ENCODE measurements at regions not wholly inside any gene's neighbourhood (a gene's known extent, or its start where the extent isn't known, plus 50 kb on each side); places are given as distances from the start of the nearest gene placed in this dataset.
"Not testable (repeated sequence)": the region's sequence is repeated elsewhere in the genome, so short reads cannot be mapped to it uniquely, and the experiment has no call there.

GRCh38 chr5:125245216-125245615 is 498.8 kb upstream of the ZNF608 start:
- DNase-seq (ENCODE audit: low read depth): no peak
- H3K4me3 ChIP-seq (ENCODE audit: low read depth, low read length): no peak overlapping the region
- TF ChIP-seq, protein P1, sequence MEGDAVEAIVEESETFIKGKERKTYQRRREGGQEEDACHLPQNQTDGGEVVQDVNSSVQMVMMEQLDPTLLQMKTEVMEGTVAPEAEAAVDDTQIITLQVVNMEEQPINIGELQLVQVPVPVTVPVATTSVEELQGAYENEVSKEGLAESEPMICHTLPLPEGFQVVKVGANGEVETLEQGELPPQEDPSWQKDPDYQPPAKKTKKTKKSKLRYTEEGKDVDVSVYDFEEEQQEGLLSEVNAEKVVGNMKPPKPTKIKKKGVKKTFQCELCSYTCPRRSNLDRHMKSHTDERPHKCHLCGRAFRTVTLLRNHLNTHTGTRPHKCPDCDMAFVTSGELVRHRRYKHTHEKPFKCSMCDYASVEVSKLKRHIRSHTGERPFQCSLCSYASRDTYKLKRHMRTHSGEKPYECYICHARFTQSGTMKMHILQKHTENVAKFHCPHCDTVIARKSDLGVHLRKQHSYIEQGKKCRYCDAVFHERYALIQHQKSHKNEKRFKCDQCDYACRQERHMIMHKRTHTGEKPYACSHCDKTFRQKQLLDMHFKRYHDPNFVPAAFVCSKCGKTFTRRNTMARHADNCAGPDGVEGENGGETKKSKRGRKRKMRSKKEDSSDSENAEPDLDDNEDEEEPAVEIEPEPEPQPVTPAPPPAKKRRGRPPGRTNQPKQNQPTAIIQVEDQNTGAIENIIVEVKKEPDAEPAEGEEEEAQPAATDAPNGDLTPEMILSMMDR (IDR thresholded peaks at IDR 0.05; ENCODE audit: control insufficient read depth, extremely low read depth, insufficient read depth): no peak

GRCh38 chr5:125249400-125249799 is 503.0 kb upstream of the ZNF608 start:
- DNase-seq (ENCODE audit: low read depth): no peak
- H3K4me3 ChIP-seq (ENCODE audit: low read depth, low read length): no peak overlapping the region
- TF ChIP-seq, protein P1 (IDR thresholded peaks at IDR 0.05; ENCODE audit: control insufficient read depth, extremely low read depth, insufficient read depth): no peak

DNA sequence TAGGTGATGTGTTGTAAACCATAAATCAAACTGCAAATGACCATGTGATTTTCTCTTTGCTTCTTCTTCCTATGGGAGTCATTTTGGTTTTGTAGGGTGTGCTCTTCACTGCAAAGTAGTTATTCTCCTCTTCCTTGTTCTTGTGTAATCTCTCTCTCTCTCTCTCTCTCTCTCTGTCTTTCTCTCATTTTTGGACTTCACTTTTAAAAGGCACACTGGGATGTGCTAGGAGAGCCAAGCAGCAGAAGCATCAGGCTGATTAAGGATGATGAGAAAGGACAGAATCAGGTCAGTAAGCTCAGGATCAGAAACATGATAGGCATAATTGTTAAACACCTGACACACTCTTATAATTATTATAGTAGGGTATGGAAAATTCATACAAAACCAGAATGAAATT is 505.3 kb upstream of the ZNF608 start:
- TF ChIP-seq, protein P1 (IDR thresholded peaks at IDR 0.05; ENCODE audit: control insufficient read depth, extremely low read depth, insufficient read depth): no peak
- H3K4me3 ChIP-seq (ENCODE audit: low read depth, low read length): no peak overlapping the region
- DNase-seq (ENCODE audit: low read depth): no peak

DNA sequence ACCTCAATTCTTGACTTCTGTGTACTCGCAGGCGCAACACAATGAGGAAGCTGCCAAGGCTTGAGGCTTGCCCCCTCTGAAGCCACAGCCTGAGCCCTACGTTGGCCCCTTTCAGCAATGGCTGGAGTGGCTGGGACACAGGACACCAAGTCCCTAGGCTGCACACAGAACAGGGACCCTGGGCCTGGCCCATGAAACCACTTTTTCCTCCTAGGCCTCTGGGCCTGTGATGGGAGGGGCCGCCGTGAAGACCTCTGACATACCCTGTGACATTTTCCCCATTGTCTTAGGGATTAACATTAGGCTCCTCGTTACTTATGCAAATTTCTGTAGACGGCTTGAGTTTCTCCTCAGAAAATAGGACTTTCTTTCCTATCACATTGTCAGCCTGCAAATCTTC is 507.2 kb upstream of the ZNF608 start:
- H3K4me3 ChIP-seq (ENCODE audit: low read depth, low read length); DNase-seq (ENCODE audit: low read depth): not testable (repeated sequence)

- TF ChIP-seq, protein P1 (IDR thresholded peaks at IDR 0.05; ENCODE audit: control insufficient read depth, extremely low read depth, insufficient read depth): no peak
- no peak overlapping the region for H3K4me3 ChIP-seq (ENCODE audit: low read depth, low read length)
- DNase-seq (ENCODE audit: low read depth): no peak
These were observed 507.8 kb upstream of the ZNF608 start for GRCh38 chr5:125254267-125254666.

DNA sequence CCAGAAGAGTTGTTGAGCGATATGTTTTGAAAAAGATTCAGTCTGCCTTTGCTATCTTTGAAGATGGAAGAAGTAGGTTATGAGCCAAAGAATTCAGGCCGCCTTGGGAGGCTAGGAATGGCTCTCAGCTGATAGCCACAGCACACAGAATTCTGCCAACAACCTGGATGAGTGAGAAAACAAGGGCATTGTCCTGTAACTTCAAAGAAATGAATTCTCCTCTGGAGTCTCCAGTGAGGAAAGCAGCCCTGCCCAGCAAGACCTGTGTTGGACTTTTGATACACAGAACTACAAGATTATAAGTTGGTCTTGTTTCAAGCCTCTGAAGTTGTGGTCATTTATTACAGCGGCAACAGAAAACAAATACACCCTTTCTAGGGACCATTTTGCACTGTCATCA is 509.9 kb upstream of the ZNF608 start:
- TF ChIP-seq, protein P1 (IDR thresholded peaks at IDR 0.05; ENCODE audit: control insufficient read depth, extremely low read depth, insufficient read depth): no peak
- H3K4me3 ChIP-seq (ENCODE audit: low read depth, low read length): no peak overlapping the region
- no peak for DNase-seq (ENCODE audit: low read depth)

- no peak for DNase-seq (ENCODE audit: low read depth)
- H3K4me3 ChIP-seq (ENCODE audit: low read depth, low read length): no peak overlapping the region
- TF ChIP-seq, protein P1 (IDR thresholded peaks at IDR 0.05; ENCODE audit: control insufficient read depth, extremely low read depth, insufficient read depth): no peak
These were observed 510.9 kb upstream of the ZNF608 start for GRCh38 chr5:125257057-125257972.

Data from LNCaP clone FGC (cell line).